ENCODE measurements at regions not wholly inside any gene's neighbourhood (a gene's known extent, or its start where the extent isn't known, plus 50 kb on each side); places are given as distances from the start of the nearest gene placed in this dataset.

DNA sequence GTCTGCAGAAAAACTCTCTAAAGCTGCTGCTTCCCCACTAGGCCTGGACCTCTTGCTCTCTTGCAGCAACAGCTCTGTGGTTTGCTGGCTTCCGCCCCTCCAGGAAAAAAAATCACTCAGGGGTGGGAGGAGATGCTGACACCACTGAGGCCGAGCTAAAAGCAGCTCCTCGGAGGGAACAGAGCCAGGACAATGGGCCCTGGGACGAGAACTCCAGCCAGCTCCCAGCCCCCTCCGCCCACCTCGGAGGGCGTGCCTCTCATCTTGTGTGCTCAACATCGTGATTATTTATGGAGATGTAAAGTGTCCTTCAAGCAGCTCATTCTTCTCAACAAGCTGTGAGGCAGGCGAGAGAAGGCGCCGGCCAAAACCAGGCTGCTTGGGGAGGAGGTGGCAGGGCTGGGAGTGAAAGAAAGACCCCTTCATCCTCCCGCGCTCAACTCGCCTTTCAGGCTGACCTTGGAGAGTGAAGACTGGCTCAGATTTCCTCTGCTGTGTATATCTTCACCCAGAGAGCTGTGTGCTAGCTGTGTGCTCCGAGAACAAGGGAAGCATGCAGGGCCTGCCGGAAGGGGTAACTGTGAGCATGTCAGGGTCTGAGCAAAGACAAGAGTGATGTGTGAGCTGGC is 53.5 kb upstream of the LRFN2 start:
- Histone ChIP-seq H3K27me3 (no peaks in the 10 kb centered on the region), H3K4me2 (peak overlapping the region; percentile 71 to 92 (median 87)), H3K27ac (peak overlapping the region in 9 of 11 experiments; percentile 40 to 85 (median 73); a peak in 18 of 22 replicates), H4K20me1 (no peaks in the 10 kb centered on the region), H3K9ac (peak overlapping the region in 10 of 11 experiments; percentile 8 to 76 (median 63); a peak in 19 of 22 replicates), H3K4me3 (peak overlapping the region in 8 of 10 experiments; percentile 17 to 50 (median 46); a peak in 13 of 20 replicates), H3K36me3 (no peaks in the 10 kb centered on the region), H3K9me3 (replicated peaks in 1 of 11) (no peaks in the 10 kb centered on the region), H3K4me1 (peaks cover 27 to 41% (median 31%) of the 10 kb centered on the region in 10 experiments)
- 0 out of 22 replicates have a peak, but pooled peaks of 1 of the 11 experiments have one; percentile 16 for TF ChIP-seq Cebpa-rat (IDR thresholded peaks at IDR 0.05)

Data from BLaER1 treated with 17β-estradiol and CSF1 and Interleukin-3, amounts not matched to agents 10 nM and 100 nM (cell line).